OCI-LY7 (cell line): ENCODE measurements at regions not wholly inside any gene's neighbourhood (a gene's known extent, or its start where the extent isn't known, plus 50 kb on each side); places are given as distances from the start of the nearest gene placed in this dataset.

Source experiments
- EZH2phosphoT487 ChIP-seq: fragments of 200-600 bp; sonication (generic); IDR thresholded peaks from 2 replicates; pipeline ENCODE4 v1.6.1; 2018; ENCODE audit warnings: low read depth, borderline replicate concordance, mild to moderate bottlenecking, mixed run types, antibody characterized with exemption, low read length, moderate library complexity, mixed read lengths
- TF ChIP-seq, protein P1 (sequence below): fragments of 200-600 bp; sonication (generic); conservative IDR thresholded peaks from 2 replicates; pipeline ENCODE4 v1.5.1; 2014; ENCODE audit warnings: mild to moderate bottlenecking, antibody characterized with exemption, low read length, moderate library complexity, mixed read lengths

DNA sequence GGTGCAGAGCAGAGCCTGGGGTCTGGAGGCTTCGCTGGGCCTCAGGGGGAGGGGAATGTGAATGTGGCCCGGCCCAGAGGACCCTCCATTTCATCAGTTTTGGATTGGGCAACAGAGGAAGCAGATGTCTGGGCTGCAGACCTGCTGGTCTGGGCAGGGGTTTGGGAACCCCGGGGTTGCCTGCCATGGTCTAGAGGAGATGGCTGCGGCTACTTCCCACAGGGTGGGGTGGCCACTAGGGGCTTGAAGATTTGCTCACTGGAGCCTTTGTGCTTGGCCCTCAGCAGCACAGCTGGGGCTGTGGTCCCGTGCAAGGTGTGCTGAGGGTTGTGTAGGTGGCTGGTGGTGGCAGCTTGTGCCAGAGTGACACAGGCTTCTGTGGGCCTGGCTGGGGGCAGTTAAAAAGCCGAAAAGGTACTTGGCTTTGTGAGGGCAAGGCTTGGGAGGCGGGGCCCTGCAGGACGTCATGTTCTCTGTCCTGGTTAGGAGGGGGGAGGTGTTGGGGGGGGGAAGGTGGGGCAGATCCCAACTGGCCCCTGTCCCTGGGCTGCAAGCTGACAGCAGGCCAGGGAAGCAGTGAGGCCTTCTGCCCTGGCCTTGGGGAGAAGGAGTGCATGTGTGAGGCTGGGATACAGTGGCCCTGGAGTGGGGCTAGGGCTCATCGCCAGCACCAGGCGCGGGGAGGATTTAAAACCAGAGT lies 98.0 kb downstream of the KPNA2 start:
- TF ChIP-seq, protein P1, sequence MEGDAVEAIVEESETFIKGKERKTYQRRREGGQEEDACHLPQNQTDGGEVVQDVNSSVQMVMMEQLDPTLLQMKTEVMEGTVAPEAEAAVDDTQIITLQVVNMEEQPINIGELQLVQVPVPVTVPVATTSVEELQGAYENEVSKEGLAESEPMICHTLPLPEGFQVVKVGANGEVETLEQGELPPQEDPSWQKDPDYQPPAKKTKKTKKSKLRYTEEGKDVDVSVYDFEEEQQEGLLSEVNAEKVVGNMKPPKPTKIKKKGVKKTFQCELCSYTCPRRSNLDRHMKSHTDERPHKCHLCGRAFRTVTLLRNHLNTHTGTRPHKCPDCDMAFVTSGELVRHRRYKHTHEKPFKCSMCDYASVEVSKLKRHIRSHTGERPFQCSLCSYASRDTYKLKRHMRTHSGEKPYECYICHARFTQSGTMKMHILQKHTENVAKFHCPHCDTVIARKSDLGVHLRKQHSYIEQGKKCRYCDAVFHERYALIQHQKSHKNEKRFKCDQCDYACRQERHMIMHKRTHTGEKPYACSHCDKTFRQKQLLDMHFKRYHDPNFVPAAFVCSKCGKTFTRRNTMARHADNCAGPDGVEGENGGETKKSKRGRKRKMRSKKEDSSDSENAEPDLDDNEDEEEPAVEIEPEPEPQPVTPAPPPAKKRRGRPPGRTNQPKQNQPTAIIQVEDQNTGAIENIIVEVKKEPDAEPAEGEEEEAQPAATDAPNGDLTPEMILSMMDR = no peak
- TF ChIP-seq EZH2phosphoT487 = no peak
